Kidney (tissue), 13 donors: ENCODE measurements at regions not wholly inside any gene's neighbourhood (a gene's known extent, or its start where the extent isn't known, plus 50 kb on each side); places are given as distances from the start of the nearest gene placed in this dataset.

Experiments
- DNase-seq, 5 donors: peaks; one replicate each; pipeline ENCODE4 v3.0.0-alpha.2; 2013 to 2020
- FAIRE-seq: peaks from 2 replicates; lab custom pipeline; 2012; peaks lifted over from hg19 to GRCh38; lab: Jason Lieb, UNC
- H3K27ac ChIP-seq, 2 donors: one replicate each; pipeline ENCODE4 v1.7.0; 2013; ENCODE audit warnings: low read depth in 2 of 2, low read length in 2 of 2, inconsistent platforms in 1 of 2
- H3K27me3 ChIP-seq: one replicate; pipeline ENCODE4 v1.7.1; 2013; ENCODE audit warnings: low read length, inconsistent platforms; ENCODE audit not compliant: control insufficient read depth, insufficient read depth
- H3K36me3 ChIP-seq, 3 donors: one replicate each; pipeline versions ENCODE4 v1.7.0 to v1.7.1; 2013; ENCODE audit warnings: low read length in 3 of 3, control low read depth in 1 of 3, inconsistent platforms in 1 of 3; ENCODE audit not compliant: insufficient read depth in 3 of 3, control insufficient read depth in 2 of 3
- H3K4me1 ChIP-seq, 3 donors: one replicate each; pipeline versions ENCODE4 v1.7.0 to v1.7.1; 2013; ENCODE audit warnings: low read length in 3 of 3, inconsistent platforms in 1 of 3, low read depth in 1 of 3; ENCODE audit not compliant: control insufficient read depth in 2 of 3, insufficient read depth in 2 of 3
- H3K4me3 ChIP-seq, 3 donors: one replicate each; pipeline versions ENCODE4 v1.7.0 to v1.8.1; 2013; ENCODE audit warnings: low read length in 3 of 3, control low read depth in 1 of 3, inconsistent platforms in 1 of 3
- H3K9ac ChIP-seq, 3 donors: one replicate each; pipeline versions ENCODE4 v1.7.0 to v1.7.1; 2013; ENCODE audit warnings: low read length in 3 of 3, control low read depth in 1 of 3, inconsistent platforms in 1 of 3
- H3K9me3 ChIP-seq, 3 donors: one replicate each; pipeline versions ENCODE4 v1.7.0 to v1.7.1; 2013; ENCODE audit warnings: low read length in 3 of 3, control low read depth in 1 of 3, inconsistent platforms in 1 of 3; ENCODE audit not compliant: control insufficient read depth in 2 of 3, insufficient read depth in 1 of 3
- intact Hi-C: fragments of 100-400 bp; cut with DNase I; formaldehyde crosslinking; loops from one replicate; pipeline ENCODE4 v1.11.1; 2022
- TF ChIP-seq, protein P1 (sequence below): IDR thresholded peaks from 3 replicates; pipeline ENCODE4 v1.5.1; 2012; ENCODE audit warnings: mild to moderate bottlenecking, moderate library complexity, borderline replicate concordance; ENCODE audit not compliant: insufficient read depth; ENCODE audit errors: extremely low read depth
- donor health status: control.
- donor health status: control.
- donor health status: control.
- donor health status: control.
- donor health status: control.
- donor health status: DM: yes; HTN: yes; CAD: no.
- donor health status: Normal renal cell carcinoma (clear cell type).

GRCh38 chr7:22664988-22665798 is 61.8 kb upstream of the IL6 start:
- no peak for DNase-seq
- FAIRE-seq, result no peak
- no peaks in the 10 kb centered on the region for H3K27me3 ChIP-seq
- H3K27ac ChIP-seq, result no peak overlapping the region
- H3K4me3 ChIP-seq, result no peak overlapping the region
- no peaks in the 10 kb centered on the region for H3K9me3 ChIP-seq
- H3K9ac ChIP-seq, result no peak overlapping the region
- no peaks in the 10 kb centered on the region for H3K36me3 ChIP-seq
- intact Hi-C loops, result no loop called here
- TF ChIP-seq, protein P1, sequence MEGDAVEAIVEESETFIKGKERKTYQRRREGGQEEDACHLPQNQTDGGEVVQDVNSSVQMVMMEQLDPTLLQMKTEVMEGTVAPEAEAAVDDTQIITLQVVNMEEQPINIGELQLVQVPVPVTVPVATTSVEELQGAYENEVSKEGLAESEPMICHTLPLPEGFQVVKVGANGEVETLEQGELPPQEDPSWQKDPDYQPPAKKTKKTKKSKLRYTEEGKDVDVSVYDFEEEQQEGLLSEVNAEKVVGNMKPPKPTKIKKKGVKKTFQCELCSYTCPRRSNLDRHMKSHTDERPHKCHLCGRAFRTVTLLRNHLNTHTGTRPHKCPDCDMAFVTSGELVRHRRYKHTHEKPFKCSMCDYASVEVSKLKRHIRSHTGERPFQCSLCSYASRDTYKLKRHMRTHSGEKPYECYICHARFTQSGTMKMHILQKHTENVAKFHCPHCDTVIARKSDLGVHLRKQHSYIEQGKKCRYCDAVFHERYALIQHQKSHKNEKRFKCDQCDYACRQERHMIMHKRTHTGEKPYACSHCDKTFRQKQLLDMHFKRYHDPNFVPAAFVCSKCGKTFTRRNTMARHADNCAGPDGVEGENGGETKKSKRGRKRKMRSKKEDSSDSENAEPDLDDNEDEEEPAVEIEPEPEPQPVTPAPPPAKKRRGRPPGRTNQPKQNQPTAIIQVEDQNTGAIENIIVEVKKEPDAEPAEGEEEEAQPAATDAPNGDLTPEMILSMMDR, result no peak
- peaks cover 0 to 2% (median 0%) of the 10 kb centered on the region in 3 donors for H3K4me1 ChIP-seq

DNA sequence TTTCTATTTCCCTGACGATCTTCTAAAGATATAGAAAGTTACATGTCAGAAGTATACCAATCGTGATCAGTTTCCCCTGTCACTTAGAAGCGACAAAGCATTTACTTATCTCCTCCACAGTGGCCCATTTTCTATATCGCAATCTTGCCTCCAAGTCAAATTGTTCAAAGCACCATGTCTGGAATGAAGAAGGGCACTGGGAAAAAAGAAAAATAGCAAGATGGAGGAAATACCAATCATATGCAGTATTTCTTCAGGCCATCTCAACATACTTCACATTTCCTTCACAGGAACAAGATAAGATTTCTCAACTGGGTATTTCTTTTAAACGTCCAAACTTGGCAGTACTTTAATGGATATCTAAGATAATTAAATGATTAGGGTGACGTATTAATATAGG is 63.3 kb upstream of the IL6 start:
- FAIRE-seq, result no peak
- H3K9me3 ChIP-seq, result no peaks in the 10 kb centered on the region
- no peaks in the 10 kb centered on the region for H3K36me3 ChIP-seq
- peaks cover 0 to 2% (median 0%) of the 10 kb centered on the region in 3 donors for H3K4me1 ChIP-seq
- intact Hi-C loops, result no loop called here
- H3K27ac ChIP-seq, result no peak overlapping the region
- no peak for DNase-seq
- no peak overlapping the region for H3K9ac ChIP-seq
- no peak overlapping the region for H3K4me3 ChIP-seq
- TF ChIP-seq, protein P1, result no peak
- H3K27me3 ChIP-seq, result no peaks in the 10 kb centered on the region

- Histone ChIP-seq H3K27me3 (no peaks in the 10 kb centered on the region), H3K4me1 (peaks cover 0 to 2% (median 0%) of the 10 kb centered on the region in 3 donors), H3K36me3 (no peaks in the 10 kb centered on the region), H3K27ac (no peak overlapping the region), H3K4me3 (no peak overlapping the region), H3K9me3 (no peaks in the 10 kb centered on the region), H3K9ac (no peak overlapping the region)
- TF ChIP-seq, protein P1, result no peak
- DNase-seq (no peak), FAIRE-seq (no peak)
- intact Hi-C loops, result no loop called here
Measured at GRCh38 chr7:22663357-22663718, 63.7 kb upstream of the IL6 start.
